Naive thymus-derived CD4-positive, alpha-beta T cell (primary cell): ENCODE measurements at regions not wholly inside any gene's neighbourhood (a gene's known extent, or its start where the extent isn't known, plus 50 kb on each side); places are given as distances from the start of the nearest gene placed in this dataset.

Source experiments
- ATAC-seq: fragments of 150-1000 bp; cut with Tn5 transposase; 2 replicates; pipeline ENCODE4 v1.10.0; 2021; ENCODE audit warnings: mild to moderate bottlenecking, moderate library complexity
- CTCF ChIA-PET: fragments of 350-600 bp; sonication (Branson Sonifier 250); formaldehyde crosslinking; loops from one replicate; lab custom pipeline; 2021; ENCODE audit warnings: antibody characterized with exemption; lab: Charles Lee
- POLR2A ChIA-PET: fragments of 350-600 bp; sonication (Branson Sonifier 250); formaldehyde crosslinking; loops from one replicate; lab custom pipeline; 2021; ENCODE audit warnings: antibody characterized with exemption, inconsistent platforms; lab: Charles Lee
- DNase-seq, 9 donors: peaks; one replicate each; pipeline versions ENCODE4 v3.0.0 to v3.0.0-alpha.2; 2020 to 2022; ENCODE audit warnings: mixed read lengths in 1 of 9
- H3K27ac ChIP-seq: one replicate; pipeline ENCODE4 v1.7.0; 2013; ENCODE audit warnings: mild to moderate bottlenecking, low read depth, low read length, moderate library complexity
- H3K27me3 ChIP-seq, 2 donors: one replicate each; pipeline ENCODE4 v1.7.0; 2013; ENCODE audit warnings: low read length in 2 of 2, mild to moderate bottlenecking in 2 of 2, moderate library complexity in 2 of 2; ENCODE audit not compliant: control insufficient read depth in 2 of 2, insufficient read depth in 2 of 2
- H3K36me3 ChIP-seq, 3 experiments: 1 replicate in 2 of 3; 2 replicates in 1 of 3; pipeline ENCODE4 v1.7.0; 2013; ENCODE audit warnings: low read length in 3 of 3, mild to moderate bottlenecking in 3 of 3, moderate library complexity in 1 of 3; ENCODE audit not compliant: insufficient read depth in 3 of 3, control insufficient read depth in 2 of 3
- H3K4me1 ChIP-seq, 2 donors: one replicate each; pipeline ENCODE4 v1.7.0; 2013; ENCODE audit warnings: low read length in 2 of 2, mild to moderate bottlenecking in 2 of 2, moderate library complexity in 1 of 2; ENCODE audit not compliant: control insufficient read depth in 2 of 2, insufficient read depth in 2 of 2
- H3K4me3 ChIP-seq: 2 replicates; pipeline ENCODE4 v1.7.0; 2013; ENCODE audit warnings: mild to moderate bottlenecking, low read length
- H3K9me3 ChIP-seq, 3 experiments: 1 replicate in 2 of 3; 2 replicates in 1 of 3; pipeline ENCODE4 v1.7.0; 2013; ENCODE audit warnings: low read length in 3 of 3; ENCODE audit not compliant: control insufficient read depth in 2 of 3
- H3K27ac Mint-ChIP-seq, 9 donors: one replicate each; pipeline ENCODE4 v1.8.0; 2020 to 2022; ENCODE audit warnings: mixed read lengths in 9 of 9, mild to moderate bottlenecking in 8 of 9, moderate library complexity in 5 of 9, inconsistent platforms in 2 of 9
- H3K27me3 Mint-ChIP-seq, 5 donors: one replicate each; pipeline ENCODE4 v1.8.0; 2021 to 2022; ENCODE audit warnings: mixed read lengths in 5 of 5, mild to moderate bottlenecking in 1 of 5
- H3K36me3 Mint-ChIP-seq, 5 donors: one replicate each; pipeline ENCODE4 v1.8.0; 2020 to 2022; ENCODE audit warnings: mixed read lengths in 5 of 5, mild to moderate bottlenecking in 3 of 5, inconsistent platforms in 1 of 5
- H3K4me1 Mint-ChIP-seq, 7 donors: one replicate each; pipeline ENCODE4 v1.8.0; 2020 to 2022; ENCODE audit warnings: mixed read lengths in 7 of 7, mild to moderate bottlenecking in 3 of 7, inconsistent platforms in 1 of 7
- H3K4me3 Mint-ChIP-seq, 10 donors: one replicate each; pipeline ENCODE4 v1.8.0; 2020 to 2022; ENCODE audit warnings: mild to moderate bottlenecking in 10 of 10, mixed read lengths in 10 of 10, moderate library complexity in 6 of 10, inconsistent platforms in 2 of 10
- H3K9me3 Mint-ChIP-seq, 11 donors: one replicate each; pipeline ENCODE4 v1.8.0; 2020 to 2022; ENCODE audit warnings: mixed read lengths in 11 of 11, mild to moderate bottlenecking in 4 of 11, inconsistent platforms in 1 of 11, moderate library complexity in 1 of 11
- intact Hi-C, 2 donors: fragments of 100-400 bp; cut with micrococcal nuclease; formaldehyde crosslinking; loops; one replicate each; pipeline ENCODE4 v1.15.1; 2023

DNA sequence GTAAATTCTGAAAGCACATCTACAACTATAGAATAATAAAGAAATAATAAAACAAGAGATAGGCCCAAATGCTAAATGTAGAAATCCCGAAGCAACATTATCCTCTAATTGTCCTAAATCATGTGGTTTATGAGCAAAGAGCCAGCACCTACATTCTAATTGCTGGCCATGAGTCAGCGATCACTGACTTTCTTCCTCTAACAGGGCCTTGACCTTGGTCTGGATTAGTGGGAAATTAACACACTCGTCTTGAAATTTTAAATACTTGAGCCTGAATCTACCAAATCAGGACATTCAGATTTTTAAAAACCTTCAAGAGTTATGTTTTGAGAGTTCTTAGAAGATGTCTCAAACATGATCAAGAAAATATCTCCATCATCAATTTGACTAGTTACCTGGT, 727.6 kb downstream of the METTL15 start:
- no peak for ATAC-seq
- no peak overlapping the region for H3K27ac Mint-ChIP-seq
- no peaks in the 10 kb centered on the region for H3K4me1 Mint-ChIP-seq
- Histone ChIP-seq H3K36me3 (no peaks in the 10 kb centered on the region), H3K4me3 (no peak overlapping the region), H3K4me1 (no peaks in the 10 kb centered on the region), H3K9me3 (no peaks in the 10 kb centered on the region), H3K27me3 (no peaks in the 10 kb centered on the region), H3K27ac (no peak overlapping the region)
- peaks cover 0 to 28% (median 7%) of the 10 kb centered on the region in 11 donors for H3K9me3 Mint-ChIP-seq
- intact Hi-C loops = no loop called here
- no peaks in the 10 kb centered on the region for H3K36me3 Mint-ChIP-seq
- H3K4me3 Mint-ChIP-seq = no peak overlapping the region
- ChIA-PET CTCF (no interaction called here), POLR2A (no interaction called here)
- no peaks in the 10 kb centered on the region for H3K27me3 Mint-ChIP-seq
- DNase-seq = no peak

DNA sequence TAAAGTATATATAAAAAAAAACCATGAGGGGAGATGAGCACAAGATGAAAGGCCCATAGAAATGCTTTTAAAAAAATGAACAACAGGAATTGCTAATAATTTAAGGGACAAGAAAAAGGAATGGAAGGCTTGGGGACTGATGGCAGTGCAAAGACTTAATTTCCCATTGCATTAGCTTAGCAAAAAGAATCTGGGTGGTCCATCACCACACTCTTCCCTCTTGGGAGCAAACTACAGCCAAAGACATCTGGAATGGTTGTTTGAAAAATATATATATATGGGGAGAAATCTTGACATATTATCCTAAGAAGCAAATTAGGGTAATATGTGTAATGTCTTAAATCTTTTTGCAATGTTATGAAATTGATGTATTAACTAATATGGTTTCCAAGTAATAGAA, 727.1 kb downstream of the METTL15 start:
- no peak for DNase-seq
- H3K9me3 ChIP-seq = no peaks in the 10 kb centered on the region
- no peaks in the 10 kb centered on the region for H3K36me3 Mint-ChIP-seq
- H3K27me3 ChIP-seq = no peaks in the 10 kb centered on the region
- ChIA-PET POLR2A (no interaction called here), CTCF (no interaction called here)
- peaks cover 0 to 28% (median 7%) of the 10 kb centered on the region in 11 donors for H3K9me3 Mint-ChIP-seq
- H3K36me3 ChIP-seq = no peaks in the 10 kb centered on the region
- no peaks in the 10 kb centered on the region for H3K4me1 ChIP-seq
- no peak overlapping the region for H3K4me3 ChIP-seq
- H3K27me3 Mint-ChIP-seq = no peaks in the 10 kb centered on the region
- H3K27ac ChIP-seq = no peak overlapping the region
- no peak overlapping the region for H3K4me3 Mint-ChIP-seq
- no peaks in the 10 kb centered on the region for H3K4me1 Mint-ChIP-seq
- no peak for ATAC-seq
- no peak overlapping the region for H3K27ac Mint-ChIP-seq
- intact Hi-C loops = no loop called here

DNA sequence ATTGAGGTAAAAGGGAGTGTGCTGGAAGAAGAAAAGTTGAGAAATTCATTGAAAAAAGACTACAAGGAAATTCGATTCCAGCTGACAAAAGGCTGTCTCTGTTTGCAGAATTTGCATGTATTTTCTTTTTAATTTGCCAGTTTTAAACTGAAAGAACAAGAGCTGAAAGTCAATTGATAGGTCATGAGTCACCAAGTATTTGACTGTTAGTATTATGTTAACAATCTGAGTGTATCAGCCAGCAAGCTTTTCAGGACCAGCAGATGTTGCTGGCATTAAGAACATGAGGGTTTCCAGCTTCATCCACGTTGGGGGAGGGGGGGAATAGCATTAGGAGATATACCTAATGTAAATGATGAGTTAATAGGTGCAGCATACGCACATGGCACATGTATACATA, 726.7 kb downstream of the METTL15 start:
- POLR2A ChIA-PET = no interaction called here
- Histone ChIP-seq H3K27ac (no peak overlapping the region), H3K4me1 (no peaks in the 10 kb centered on the region), H3K9me3 (no peaks in the 10 kb centered on the region), H3K36me3 (no peaks in the 10 kb centered on the region), H3K4me3 (no peak overlapping the region), H3K27me3 (no peaks in the 10 kb centered on the region)
- no peak for ATAC-seq
- H3K4me1 Mint-ChIP-seq = no peaks in the 10 kb centered on the region
- no peak for DNase-seq
- H3K27me3 Mint-ChIP-seq = no peaks in the 10 kb centered on the region
- H3K36me3 Mint-ChIP-seq = no peaks in the 10 kb centered on the region
- CTCF ChIA-PET = no interaction called here
- no peak overlapping the region for H3K4me3 Mint-ChIP-seq
- H3K27ac Mint-ChIP-seq = no peak overlapping the region
- intact Hi-C loops = no loop called here
- peaks cover 1 to 29% (median 7%) of the 10 kb centered on the region in 11 donors for H3K9me3 Mint-ChIP-seq

DNA sequence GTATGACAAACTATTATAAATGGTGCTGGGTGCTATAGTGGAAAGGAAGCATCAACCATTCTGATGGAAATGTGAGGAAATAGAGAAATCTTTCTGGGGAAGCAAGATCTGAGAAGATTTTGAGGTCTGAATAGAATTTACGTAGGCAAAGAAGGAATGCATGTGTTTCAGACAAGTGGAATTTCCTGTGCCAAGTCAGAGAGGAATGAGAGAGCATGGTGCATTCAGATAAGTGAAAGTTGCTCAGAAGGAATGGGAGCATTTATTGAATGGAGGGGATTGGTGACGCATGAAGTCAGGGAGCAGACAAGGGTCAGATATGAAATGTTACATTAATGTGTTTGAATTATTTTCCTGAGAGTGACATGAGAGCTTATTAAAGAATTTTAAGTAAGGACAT, 725.5 kb downstream of the METTL15 start:
- H3K27me3 Mint-ChIP-seq = no peaks in the 10 kb centered on the region
- Histone ChIP-seq H3K36me3 (no peaks in the 10 kb centered on the region), H3K27ac (no peak overlapping the region), H3K9me3 (no peaks in the 10 kb centered on the region), H3K4me3 (no peak overlapping the region), H3K4me1 (no peaks in the 10 kb centered on the region), H3K27me3 (no peaks in the 10 kb centered on the region)
- no peaks in the 10 kb centered on the region for H3K4me1 Mint-ChIP-seq
- H3K4me3 Mint-ChIP-seq = no peak overlapping the region
- ATAC-seq = no peak
- DNase-seq = no peak
- peaks cover 1 to 38% (median 7%) of the 10 kb centered on the region in 11 donors for H3K9me3 Mint-ChIP-seq
- intact Hi-C loops = no loop called here
- H3K27ac Mint-ChIP-seq = no peak overlapping the region
- H3K36me3 Mint-ChIP-seq = no peaks in the 10 kb centered on the region
- POLR2A ChIA-PET = no interaction called here
- CTCF ChIA-PET = no interaction called here

DNA sequence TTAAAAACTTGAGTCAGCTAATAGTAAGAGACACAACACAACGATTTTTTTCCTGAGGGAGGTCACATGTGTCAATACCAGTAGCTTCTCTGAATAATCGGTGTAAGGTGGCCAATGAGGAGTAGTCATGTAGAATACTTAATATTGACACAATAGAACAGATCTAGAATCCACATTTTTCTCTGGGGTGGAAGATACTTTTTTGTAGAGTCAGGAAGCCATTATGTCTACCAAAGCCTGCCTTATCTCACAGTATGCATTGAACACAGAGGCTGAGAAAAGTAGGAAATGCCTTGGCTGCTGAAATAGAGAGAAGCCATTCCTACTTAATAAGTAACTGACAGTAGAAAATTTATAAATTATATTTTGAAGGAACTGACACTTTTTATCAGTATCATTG, 725.0 kb downstream of the METTL15 start:
- no peak for ATAC-seq

DNA sequence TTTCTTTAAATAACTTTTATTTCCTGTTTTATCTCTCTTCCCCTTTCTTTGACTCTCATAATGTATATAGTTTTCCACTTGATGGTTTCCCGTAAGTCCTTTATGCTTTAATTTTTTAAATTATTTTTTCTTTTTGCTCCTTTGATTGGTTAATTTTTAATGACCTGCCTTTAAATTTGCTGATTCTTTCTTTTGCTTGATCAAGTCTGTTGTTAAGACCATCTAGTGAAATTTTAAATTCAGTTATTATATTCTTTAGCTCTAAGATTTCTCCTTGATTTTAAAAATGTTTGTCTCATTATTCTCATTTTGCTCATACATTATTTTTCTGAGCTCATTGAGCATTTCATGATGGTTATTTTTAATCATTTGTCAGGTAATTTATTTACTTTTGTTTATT, 718.6 kb downstream of the METTL15 start:
- no peaks in the 10 kb centered on the region for H3K36me3 Mint-ChIP-seq
- no peaks in the 10 kb centered on the region for H3K36me3 ChIP-seq
- intact Hi-C loops = no loop called here
- H3K27ac Mint-ChIP-seq = no peak overlapping the region
- H3K4me1 Mint-ChIP-seq = no peaks in the 10 kb centered on the region
- H3K9me3 Mint-ChIP-seq = peaks cover 0 to 27% (median 7%) of the 10 kb centered on the region in 11 donors
- ATAC-seq = no peak
- no peak for DNase-seq
- ChIA-PET CTCF (no interaction called here), POLR2A (no interaction called here)
- H3K4me3 Mint-ChIP-seq = no peak overlapping the region
- peaks cover 0 to 10% (median 0%) of the 10 kb centered on the region in 3 experiments for H3K9me3 ChIP-seq
- H3K27me3 Mint-ChIP-seq = no peaks in the 10 kb centered on the region
- no peak overlapping the region for H3K4me3 ChIP-seq
- H3K27ac ChIP-seq = no peak overlapping the region
- no peaks in the 10 kb centered on the region for H3K27me3 ChIP-seq
- no peaks in the 10 kb centered on the region for H3K4me1 ChIP-seq

More for the DNA sequence above, 725.0 kb downstream of the METTL15 start:
- H3K9me3 ChIP-seq = no peaks in the 10 kb centered on the region
- H3K27me3 ChIP-seq = no peaks in the 10 kb centered on the region
- ChIA-PET POLR2A (no interaction called here), CTCF (no interaction called here)
- DNase-seq = no peak
- H3K9me3 Mint-ChIP-seq = peaks cover 1 to 38% (median 7%) of the 10 kb centered on the region in 11 donors
- H3K4me1 Mint-ChIP-seq = no peaks in the 10 kb centered on the region
- H3K27me3 Mint-ChIP-seq = no peaks in the 10 kb centered on the region
- no peaks in the 10 kb centered on the region for H3K36me3 Mint-ChIP-seq
- H3K27ac Mint-ChIP-seq = no peak overlapping the region
- H3K27ac ChIP-seq = no peak overlapping the region
- H3K4me3 Mint-ChIP-seq = no peak overlapping the region
- intact Hi-C loops = no loop called here
- no peak overlapping the region for H3K4me3 ChIP-seq
- H3K36me3 ChIP-seq = no peaks in the 10 kb centered on the region
- H3K4me1 ChIP-seq = no peaks in the 10 kb centered on the region

DNA sequence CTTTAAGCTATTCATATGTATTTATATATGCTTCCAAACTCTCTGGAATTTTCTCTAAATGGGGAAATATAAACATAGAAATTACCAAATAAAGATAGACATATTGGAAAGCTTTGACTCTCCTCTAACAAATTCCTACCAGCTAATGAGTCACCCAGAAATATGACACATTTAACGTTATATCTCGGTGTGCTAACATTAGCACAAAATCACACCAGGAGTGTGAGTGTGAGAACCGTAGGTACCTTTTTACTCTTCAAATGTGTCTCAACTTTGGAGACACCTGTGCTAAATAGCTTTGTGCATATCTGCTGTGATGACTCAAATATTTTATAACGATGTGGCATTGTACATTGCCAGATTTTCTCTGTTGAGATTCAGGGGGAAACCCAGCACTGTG, 714.4 kb downstream of the METTL15 start:
- no peak for ATAC-seq
- Histone ChIP-seq H3K27me3 (no peaks in the 10 kb centered on the region), H3K9me3 (peaks cover 0 to 8% (median 0%) of the 10 kb centered on the region in 3 experiments), H3K36me3 (no peaks in the 10 kb centered on the region), H3K4me1 (no peaks in the 10 kb centered on the region), H3K27ac (no peak overlapping the region), H3K4me3 (no peak overlapping the region)
- intact Hi-C loops = no loop called here
- no peaks in the 10 kb centered on the region for H3K4me1 Mint-ChIP-seq
- no peaks in the 10 kb centered on the region for H3K36me3 Mint-ChIP-seq
- H3K27me3 Mint-ChIP-seq = no peaks in the 10 kb centered on the region
- H3K27ac Mint-ChIP-seq = no peak overlapping the region
- H3K9me3 Mint-ChIP-seq = peaks cover 0 to 21% (median 8%) of the 10 kb centered on the region in 11 donors
- H3K4me3 Mint-ChIP-seq = no peak overlapping the region
- DNase-seq = no peak
- ChIA-PET CTCF (no interaction called here), POLR2A (no interaction called here)
